ENCODE measurements at regions not wholly inside any gene's neighbourhood (a gene's known extent, or its start where the extent isn't known, plus 50 kb on each side); places are given as distances from the start of the nearest gene placed in this dataset.

- in situ Hi-C loops (cut with HindIII; ENCODE audit: low pct_ligation_motif_present, low sequenced_read_pairs) = no loop called here
- Histone ChIP-seq H3K27ac (no peak overlapping the region), H3K4me3 (ENCODE audit: low read depth, low read length) (no peak overlapping the region), H3K36me3 (replicated peaks) (no peaks in the 10 kb centered on the region), H3K27me3 (replicated peaks) (no peaks in the 10 kb centered on the region)
- DNase-seq = no peak
- no peak for TF ChIP-seq CTCF (IDR thresholded peaks at IDR 0.05; ENCODE audit: low read depth, low read length, missing control alignments)
Observed at GRCh38 chr4:45155081-45155777, 428.9 kb upstream of the GNPDA2 start.

- Histone ChIP-seq H3K36me3 (replicated peaks) (no peaks in the 10 kb centered on the region), H3K27ac (no peak overlapping the region), H3K4me3 (ENCODE audit: low read depth, low read length) (no peak overlapping the region), H3K27me3 (replicated peaks) (no peaks in the 10 kb centered on the region)
- no peak for TF ChIP-seq CTCF (IDR thresholded peaks at IDR 0.05; ENCODE audit: low read depth, low read length, missing control alignments)
- DNase-seq = no peak
- in situ Hi-C loops (cut with HindIII; ENCODE audit: low pct_ligation_motif_present, low sequenced_read_pairs) = no loop called here
Observed at GRCh38 chr4:45147866-45148265, 421.5 kb upstream of the GNPDA2 start.

GRCh38 chr4:45131020-45131419 lies 404.7 kb upstream of the GNPDA2 start:
- H3K27me3 ChIP-seq (replicated peaks) = no peaks in the 10 kb centered on the region
- H3K27ac ChIP-seq = no peak overlapping the region
- DNase-seq = no peak
- no peaks in the 10 kb centered on the region for H3K36me3 ChIP-seq (replicated peaks)
- no peak for TF ChIP-seq CTCF (IDR thresholded peaks at IDR 0.05; ENCODE audit: low read depth, low read length, missing control alignments)
- H3K4me3 ChIP-seq (ENCODE audit: low read depth, low read length) = no peak overlapping the region
- in situ Hi-C loops (cut with HindIII; ENCODE audit: low pct_ligation_motif_present, low sequenced_read_pairs) = no loop called here

- no peaks in the 10 kb centered on the region for H3K27me3 ChIP-seq (replicated peaks)
- H3K4me3 ChIP-seq (ENCODE audit: low read depth, low read length) = no peak overlapping the region
- no peak for TF ChIP-seq CTCF (IDR thresholded peaks at IDR 0.05; ENCODE audit: low read depth, low read length, missing control alignments)
- no peak overlapping the region for H3K27ac ChIP-seq
- no peak for DNase-seq
- no peaks in the 10 kb centered on the region for H3K36me3 ChIP-seq (replicated peaks)
- in situ Hi-C loops (cut with HindIII; ENCODE audit: low pct_ligation_motif_present, low sequenced_read_pairs) = no loop called here
Observed at GRCh38 chr4:45122406-45122805, 396.1 kb upstream of the GNPDA2 start.

GRCh38 chr4:45121426-45121975 lies 395.1 kb upstream of the GNPDA2 start:
- no peak overlapping the region for H3K27ac ChIP-seq
- TF ChIP-seq CTCF (IDR thresholded peaks at IDR 0.05; ENCODE audit: low read depth, low read length, missing control alignments) = no peak
- H3K36me3 ChIP-seq (replicated peaks) = no peaks in the 10 kb centered on the region
- H3K4me3 ChIP-seq (ENCODE audit: low read depth, low read length) = no peak overlapping the region
- H3K27me3 ChIP-seq (replicated peaks) = no peaks in the 10 kb centered on the region
- in situ Hi-C loops (cut with HindIII; ENCODE audit: low pct_ligation_motif_present, low sequenced_read_pairs) = no loop called here
- no peak for DNase-seq

GRCh38 chr4:45120163-45120562 lies 393.8 kb upstream of the GNPDA2 start:
- no peak for TF ChIP-seq CTCF (IDR thresholded peaks at IDR 0.05; ENCODE audit: low read depth, low read length, missing control alignments)
- Histone ChIP-seq H3K4me3 (ENCODE audit: low read depth, low read length) (no peak overlapping the region), H3K27me3 (replicated peaks) (no peaks in the 10 kb centered on the region), H3K36me3 (replicated peaks) (no peaks in the 10 kb centered on the region), H3K27ac (no peak overlapping the region)
- in situ Hi-C loops (cut with HindIII; ENCODE audit: low pct_ligation_motif_present, low sequenced_read_pairs) = no loop called here
- no peak for DNase-seq

Data from brain microvascular endothelial cell (primary cell).